HCT116 (cell line): ENCODE measurements at regions not wholly inside any gene's neighbourhood (a gene's known extent, or its start where the extent isn't known, plus 50 kb on each side); places are given as distances from the start of the nearest gene placed in this dataset.

Experiments used
- ATAC-seq: fragments of 200-7000 bp; cut with Tn5 transposase; 2 replicates; pipeline ENCODE4 v1.9.1; 2020; ENCODE audit warnings: mild to moderate bottlenecking, moderate library complexity
- BruUV-seq: library from RNA; stranded (reverse); fragments of 400-500 nt; replicated peaks from 2 replicates; lab custom pipeline; 2021; lab: Mats Ljungman, UMichigan
- CTCF ChIA-PET: fragments of 300-600 bp; sonication (Branson Sonifier 250); formaldehyde crosslinking; loops from one replicate; lab custom pipeline; 2021; ENCODE audit warnings: antibody characterized with exemption; lab: Charles Lee
- POLR2A ChIA-PET: fragments of 300-600, 350-600 bp; sonication (Branson Sonifier 250); formaldehyde crosslinking; loops from one replicate; lab custom pipeline; 2021; ENCODE audit warnings: antibody characterized with exemption; lab: Charles Lee
- RAD21 ChIA-PET, 2 experiments: fragments of 300-600 bp; sonication (Branson Sonifier 250); formaldehyde crosslinking; loops; one replicate each; lab custom pipeline; 2023; ENCODE audit warnings: low total read pairs in 2 of 2; ENCODE audit not compliant: uncharacterized antibody in 2 of 2, unreplicated experiment in 2 of 2, low non-redundant PET in 1 of 2; lab: Charles Lee
- DNase-seq: peaks from one replicate; pipeline ENCODE4 v3.0.0-alpha.2; 2010; ENCODE audit warnings: low read depth, low spot score
- H2AFZ ChIP-seq: fragments of 200-600 bp; shearing (Covaris generic), sonication (generic); 2 replicates; pipeline ENCODE4 v1.6.1; 2017; ENCODE audit warnings: low read depth, mixed run types, mixed read lengths, antibody characterized with exemption, low read length; ENCODE audit not compliant: poor library complexity, severe bottlenecking
- H3K27ac ChIP-seq: 2 replicates; pipeline ENCODE4 v1.5.1; 2012; ENCODE audit warnings: low read depth, low read length
- H3K27me3 ChIP-seq: fragments of 200-600 bp; sonication (generic); 2 replicates; pipeline ENCODE4 v1.6.1; 2016; ENCODE audit warnings: mixed run types, low read length, mixed read lengths; ENCODE audit not compliant: insufficient read depth
- H3K36me3 ChIP-seq, 2 experiments: fragments of 200-500 bp in 1 of 2; fragments of 200-600 bp in 1 of 2; sonication (Bioruptor generic) in 1 of 2; sonication (generic) in 1 of 2; 2 replicates each; pipeline versions ENCODE4 v1.5.1 to v1.6.1; 2014 to 2016; ENCODE audit warnings: low read length in 2 of 2, inconsistent platforms in 1 of 2, mixed read lengths in 1 of 2, mixed run types in 1 of 2; ENCODE audit not compliant: insufficient read depth in 2 of 2, control insufficient read depth in 1 of 2
- H3K4me1 ChIP-seq, 2 experiments: fragments of 200-600 bp in 1 of 2; sonication (generic) in 1 of 2; 2 replicates each; pipeline versions ENCODE4 v1.5.1 to v1.6.1; 2012 to 2017; ENCODE audit warnings: low read length in 2 of 2, inconsistent platforms in 1 of 2, mild to moderate bottlenecking in 1 of 2, mixed read lengths in 1 of 2, mixed run types in 1 of 2, moderate library complexity in 1 of 2; ENCODE audit not compliant: insufficient read depth in 2 of 2, control insufficient read depth in 1 of 2
- H3K4me2 ChIP-seq: fragments of 200-600 bp; sonication (generic); 2 replicates; pipeline ENCODE4 v1.6.1; 2017; ENCODE audit warnings: mixed run types, low read length, mixed read lengths
- H3K4me3 ChIP-seq, 2 experiments: fragments of 200-600 bp in 1 of 2; sonication (generic) in 1 of 2; replicated peaks in 1 of 2; 2 replicates each; pipeline ENCODE4 v1.5.1; 2011 to 2016; ENCODE audit warnings: low read length in 2 of 2, control low read depth in 1 of 2, low read depth in 1 of 2, mild to moderate bottlenecking in 1 of 2, mixed read lengths in 1 of 2, mixed run types in 1 of 2
- H3K79me2 ChIP-seq: fragments of 200-600 bp; sonication (generic); 2 replicates; pipeline ENCODE4 v1.6.1; 2017; ENCODE audit warnings: mild to moderate bottlenecking, mixed run types, low read length, moderate library complexity, mixed read lengths; ENCODE audit not compliant: insufficient read depth
- H3K9ac ChIP-seq: fragments of 200-600 bp; sonication (generic); 2 replicates; pipeline ENCODE4 v1.6.1; 2016; ENCODE audit warnings: low read length, mixed read lengths
- H3K9me2 ChIP-seq: fragments of 200-600 bp; sonication (generic), shearing (Covaris generic); 2 replicates; pipeline ENCODE4 v1.6.1; 2017; ENCODE audit warnings: mixed run types, mild to moderate bottlenecking, moderate library complexity; ENCODE audit not compliant: insufficient read depth
- H3K9me3 ChIP-seq, 2 experiments: fragments of 200-500 bp in 1 of 2; fragments of 200-600 bp in 1 of 2; sonication (Bioruptor generic) in 1 of 2; sonication (generic) in 1 of 2; 2 replicates each; pipeline ENCODE4 v1.6.1; 2014 to 2017; ENCODE audit warnings: low read length in 2 of 2, mixed read lengths in 2 of 2, inconsistent platforms in 1 of 2, low read depth in 1 of 2, mild to moderate bottlenecking in 1 of 2, mixed run types in 1 of 2, moderate library complexity in 1 of 2; ENCODE audit not compliant: control insufficient read depth in 1 of 2, insufficient read depth in 1 of 2
- H4K20me1 ChIP-seq: fragments of 200-600 bp; sonication (generic), shearing (Covaris generic); 2 replicates; pipeline ENCODE4 v1.6.1; 2017; ENCODE audit warnings: mixed run types, mild to moderate bottlenecking, moderate library complexity; ENCODE audit not compliant: insufficient read depth
- ATF3 ChIP-seq: IDR thresholded peaks from 2 replicates; pipeline ENCODE4 v1.6.1; 2012
- CTCF ChIP-seq, 3 experiments: fragments of 200-600 bp in 1 of 3; sonication (generic) in 1 of 3; IDR thresholded peaks in 2 of 3; conservative IDR thresholded peaks in 1 of 3; 2 replicates each; pipeline ENCODE4 v1.5.1; 2012 to 2017; ENCODE audit warnings: low read depth in 2 of 3, low read length in 2 of 3, antibody characterized with exemption in 1 of 3, borderline replicate concordance in 1 of 3, control low read depth in 1 of 3, mild to moderate bottlenecking in 1 of 3, mixed read lengths in 1 of 3, mixed run types in 1 of 3, moderate library complexity in 1 of 3; ENCODE audit not compliant: insufficient read depth in 1 of 3
- EGR1 ChIP-seq: IDR thresholded peaks from 2 replicates; pipeline ENCODE4 v1.6.1; 2012; ENCODE audit warnings: low read depth
- SRF ChIP-seq: IDR thresholded peaks from 2 replicates; pipeline ENCODE4 v1.6.1; 2012; ENCODE audit warnings: low read depth
- ZNF274 ChIP-seq: fragments of 200-500 bp; sonication (Bioruptor generic); IDR thresholded peaks from 2 replicates; pipeline ENCODE4 v1.6.1; 2014; ENCODE audit warnings: mild to moderate bottlenecking, low read depth, low read length, inconsistent platforms
- intact Hi-C: fragments of 100-400 bp; cut with micrococcal nuclease; formaldehyde crosslinking; loops from 2 replicates; pipeline ENCODE4 v1.10.0; 2022

DNA sequence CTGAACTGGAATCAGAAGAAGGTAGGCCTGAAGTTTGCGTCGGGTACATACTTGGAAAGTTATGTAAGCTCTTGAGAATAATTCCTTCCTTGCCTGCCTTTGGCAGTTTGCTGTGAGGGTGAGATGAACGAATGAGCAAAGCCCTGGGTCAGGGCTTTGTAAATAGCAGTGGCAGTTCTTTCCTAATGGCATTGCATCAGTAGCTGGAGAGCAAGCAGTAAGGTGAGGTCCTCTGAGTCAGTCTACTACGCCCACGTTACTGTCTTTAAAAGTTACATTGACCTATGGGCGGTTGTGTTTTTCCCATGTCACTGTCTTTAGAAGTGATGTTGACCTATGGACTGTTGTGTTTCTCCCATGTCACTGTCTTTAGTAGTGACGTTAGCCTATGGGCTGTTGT lies 179.1 kb upstream of the E2F8 start:
- no peak overlapping the region for H3K4me2 ChIP-seq
- intact Hi-C loops = no loop called here

More for the DNA sequence above, 179.1 kb upstream of the E2F8 start:
- DNase-seq = no peak
- 0 out of 4 replicates have a peak, but pooled peaks cover 0 to 5% of the 10 kb centered on the region in 2 experiments for H3K4me1 ChIP-seq
- H2AFZ ChIP-seq = no peak overlapping the region
- H3K36me3 ChIP-seq = no peaks in the 10 kb centered on the region
- H3K9me3 ChIP-seq = no peaks in the 10 kb centered on the region
- no peak overlapping the region for H3K9ac ChIP-seq
- H3K27ac ChIP-seq = no peak overlapping the region
- POLR2A ChIA-PET = no interaction called here
- H4K20me1 ChIP-seq = no peaks in the 10 kb centered on the region
- RAD21 ChIA-PET = no interaction called here
- CTCF ChIA-PET = no interaction called here
- H3K9me2 ChIP-seq = no peaks in the 10 kb centered on the region
- no peak overlapping the region for H3K4me3 ChIP-seq
- H3K79me2 ChIP-seq = no peaks in the 10 kb centered on the region
- no TSS peak for BruUV-seq
- no peak for ATAC-seq
- peak; percentile 62; the same call in 1 of the 2 replicates for TF ChIP-seq EGR1
- TF ChIP-seq ZNF274 = no peak
- no peak for TF ChIP-seq CTCF (IDR thresholded peaks at IDR 0.05 in 2 of 3, conservative IDR thresholded peaks at IDR 0.05 in 1 of 3; ENCODE audit: borderline replicate concordance in 1 of 3, insufficient read depth in 1 of 3, low read depth in 2 of 3, low read length in 2 of 3)
- no peak for TF ChIP-seq SRF
- no peak for TF ChIP-seq ATF3
- peaks cover 33% of the 10 kb centered on the region for H3K27me3 ChIP-seq
